H9 (cell line): ENCODE measurements at regions not wholly inside any gene's neighbourhood (a gene's known extent, or its start where the extent isn't known, plus 50 kb on each side); places are given as distances from the start of the nearest gene placed in this dataset.

Experiments used
- DNase-seq: peaks from one replicate; pipeline ENCODE4 v3.0.0-alpha.2; 2017
- H2AFZ ChIP-seq: one replicate; pipeline ENCODE4 v1.6.1; 2013; ENCODE audit warnings: mild to moderate bottlenecking, low read length, control low read depth, moderate library complexity
- H2AK5ac ChIP-seq: 2 replicates; pipeline ENCODE4 v1.6.1; 2013; ENCODE audit warnings: low read length, control low read depth, mixed read lengths; ENCODE audit not compliant: insufficient read length
- H2BK120ac ChIP-seq: one replicate; pipeline ENCODE4 v1.6.1; 2013; ENCODE audit warnings: low read depth, mild to moderate bottlenecking, low read length, control low read depth, inconsistent platforms; ENCODE audit not compliant: poor library complexity, severe bottlenecking
- H2BK12ac ChIP-seq: 2 replicates; pipeline ENCODE4 v1.6.1; 2013; ENCODE audit warnings: low read length, control low read depth, mixed read lengths, low read depth; ENCODE audit not compliant: insufficient read length
- H2BK15ac ChIP-seq: 2 replicates; pipeline ENCODE4 v1.6.1; 2013; ENCODE audit warnings: low read depth, low read length, control low read depth
- H2BK20ac ChIP-seq: one replicate; pipeline ENCODE4 v1.6.1; 2013; ENCODE audit warnings: low read depth, mild to moderate bottlenecking, low read length, control low read depth, inconsistent platforms; ENCODE audit not compliant: poor library complexity, severe bottlenecking
- H2BK5ac ChIP-seq: 2 replicates; pipeline ENCODE4 v1.6.1; 2013; ENCODE audit warnings: low read length, control low read depth, mixed read lengths; ENCODE audit not compliant: insufficient read length
- H3K14ac ChIP-seq: 2 replicates; pipeline ENCODE4 v1.6.1; 2013; ENCODE audit warnings: low read length, control low read depth; ENCODE audit not compliant: insufficient read depth
- H3K18ac ChIP-seq: 2 replicates; pipeline ENCODE4 v1.6.1; 2013; ENCODE audit warnings: low read depth, mild to moderate bottlenecking, mixed read lengths, low read length, control low read depth; ENCODE audit not compliant: insufficient read length
- H3K23ac ChIP-seq: 2 replicates; pipeline ENCODE4 v1.6.1; 2013; ENCODE audit warnings: low read length, control low read depth, mixed read lengths, low read depth; ENCODE audit not compliant: insufficient read length
- H3K23me2 ChIP-seq: 2 replicates; pipeline ENCODE4 v1.6.1; 2013; ENCODE audit warnings: low read depth, mild to moderate bottlenecking, mixed read lengths, low read length, control low read depth; ENCODE audit not compliant: insufficient read length, poor library complexity, severe bottlenecking
- H3K27ac ChIP-seq: 2 replicates; pipeline ENCODE4 v1.5.1; 2013; ENCODE audit warnings: low read length, control low read depth, mixed read lengths, low read depth; ENCODE audit not compliant: insufficient read length
- H3K27me3 ChIP-seq: 2 replicates; pipeline ENCODE4 v1.6.1; 2013; ENCODE audit warnings: low read length, control low read depth, inconsistent platforms; ENCODE audit not compliant: insufficient read depth
- H3K4ac ChIP-seq: 2 replicates; pipeline ENCODE4 v1.6.1; 2013; ENCODE audit warnings: low read depth, mild to moderate bottlenecking, control low read depth, inconsistent platforms, low read length, moderate library complexity
- H3K4me1 ChIP-seq: 2 replicates; pipeline ENCODE4 v1.6.1; 2013; ENCODE audit warnings: low read length, control low read depth, inconsistent platforms; ENCODE audit not compliant: insufficient read depth
- H3K4me2 ChIP-seq: 2 replicates; pipeline ENCODE4 v1.6.1; 2013; ENCODE audit warnings: low read length, control low read depth, mixed read lengths; ENCODE audit not compliant: insufficient read length, insufficient read depth
- H3K56ac ChIP-seq: 2 replicates; pipeline ENCODE4 v1.6.1; 2013; ENCODE audit warnings: low read depth, mild to moderate bottlenecking, mixed read lengths, low read length, control low read depth; ENCODE audit not compliant: insufficient read length
- H3K79me1 ChIP-seq: 2 replicates; pipeline ENCODE4 v1.6.1; 2013; ENCODE audit warnings: low read depth, mild to moderate bottlenecking, moderate library complexity, low read length, control low read depth, inconsistent platforms; ENCODE audit not compliant: insufficient read depth, poor library complexity, severe bottlenecking
- H3K79me2 ChIP-seq: 2 replicates; pipeline ENCODE4 v1.6.1; 2013; ENCODE audit warnings: low read length, control low read depth, inconsistent platforms; ENCODE audit not compliant: insufficient read depth
- H3K9ac ChIP-seq: 2 replicates; pipeline ENCODE4 v1.6.1; 2013; ENCODE audit warnings: low read length, control low read depth, mixed read lengths; ENCODE audit not compliant: insufficient read length; ENCODE audit errors: extremely low read depth
- H3K9me3 ChIP-seq: one replicate; pipeline ENCODE4 v1.6.1; 2013; ENCODE audit warnings: low read depth, low read length, inconsistent platforms; ENCODE audit not compliant: control insufficient read depth
- H3T11ph ChIP-seq: one replicate; pipeline ENCODE4 v1.6.1; 2013; ENCODE audit warnings: mild to moderate bottlenecking, low read length, control low read depth, inconsistent platforms
- H4K20me1 ChIP-seq: one replicate; pipeline ENCODE4 v1.6.1; 2013; ENCODE audit not compliant: control insufficient read depth, insufficient read length, insufficient read depth
- H4K5ac ChIP-seq: 2 replicates; pipeline ENCODE4 v1.6.1; 2013; ENCODE audit warnings: low read depth, mild to moderate bottlenecking, mixed read lengths, low read length, control low read depth; ENCODE audit not compliant: insufficient read length
- H4K8ac ChIP-seq: replicated peaks from 2 replicates; pipeline ENCODE4 v1.6.1; 2013; ENCODE audit warnings: low read length, control low read depth, mixed read lengths, low read depth; ENCODE audit not compliant: insufficient read length
- H4K91ac ChIP-seq: 2 replicates; pipeline ENCODE4 v1.6.1; 2013; ENCODE audit warnings: low read depth, mild to moderate bottlenecking, moderate library complexity, mixed read lengths, low read length, control low read depth; ENCODE audit not compliant: insufficient read length
- H3K27ac Mint-ChIP-seq, 3 experiments: 2 replicates in 2 of 3; 3 replicates in 1 of 3; pipeline ENCODE4 v1.8.0; 2020 to 2021; ENCODE audit warnings: mixed read lengths in 3 of 3, mild to moderate bottlenecking in 1 of 3, moderate library complexity in 1 of 3
- H3K27me3 Mint-ChIP-seq: 2 replicates; pipeline ENCODE4 v1.8.0; 2021; ENCODE audit warnings: low read depth, mild to moderate bottlenecking, moderate library complexity, mixed read lengths
- H3K36me3 Mint-ChIP-seq, 3 experiments: 2 replicates in 2 of 3; 3 replicates in 1 of 3; pipeline ENCODE4 v1.8.0; 2020 to 2021; ENCODE audit warnings: low read depth in 3 of 3, mixed read lengths in 3 of 3; ENCODE audit not compliant: insufficient read depth in 1 of 3
- H3K4me1 Mint-ChIP-seq, 2 experiments: 2 replicates each; pipeline ENCODE4 v1.8.0; 2020; ENCODE audit warnings: mixed read lengths in 2 of 2
- H3K4me3 Mint-ChIP-seq, 2 experiments: 2 replicates in 1 of 2; 3 replicates in 1 of 2; pipeline ENCODE4 v1.8.0; 2020 to 2021; ENCODE audit warnings: mild to moderate bottlenecking in 2 of 2, mixed read lengths in 2 of 2, moderate library complexity in 1 of 2
- H3K9me3 Mint-ChIP-seq, 2 experiments: 2 replicates in 1 of 2; 3 replicates in 1 of 2; pipeline ENCODE4 v1.8.0; 2020; ENCODE audit warnings: mild to moderate bottlenecking in 2 of 2, mixed read lengths in 2 of 2, moderate library complexity in 1 of 2
- WGBS: extraction: QIAGEN DNeasy Blood & Tissue Kit; methylation state at CpG from one replicate; pipeline ENCODE4 v1.1.7; 2013; ENCODE audit warnings: missing lambda C conversion rate, low lambda C conversion rate, mixed read lengths; ENCODE audit not compliant: insufficient read length; ENCODE audit errors: extremely low coverage; 5-methylcytosine and 5-hydroxymethylcytosine counted together
- TF ChIP-seq, protein P1 (sequence below): fragments of 200-600 bp; sonication (generic); conservative IDR thresholded peaks from 3 replicates; pipeline ENCODE4 v1.8.0; 2021; ENCODE audit warnings: antibody characterized with exemption, mild to moderate bottlenecking

DNA sequence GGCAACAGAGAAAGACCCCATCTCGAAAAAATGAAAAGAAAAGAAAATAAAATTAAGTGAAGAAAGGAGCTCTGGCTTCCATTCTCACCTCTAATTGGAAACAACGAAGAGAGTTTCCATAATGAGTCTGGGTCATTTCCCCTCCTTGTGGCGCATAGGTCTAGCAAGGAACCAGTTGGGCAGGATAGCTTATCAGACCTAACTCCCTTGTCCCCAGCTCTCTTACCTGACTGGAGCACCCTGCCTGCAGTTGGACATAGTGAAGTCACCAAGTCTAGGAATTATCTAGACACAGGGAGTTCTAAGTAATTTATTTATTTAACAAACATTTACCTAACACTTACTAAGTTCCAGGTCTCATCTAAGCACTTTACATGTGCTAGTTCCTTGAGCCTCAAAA is 63.0 kb upstream of the RAB4A start:
- DNase-seq = no peak
- Mint-ChIP-seq H3K9me3 (no peaks in the 10 kb centered on the region), H3K4me1 (peaks cover 24 to 27% of the 10 kb centered on the region in 2 experiments), H3K27ac (no peak overlapping the region), H3K36me3 (no peaks in the 10 kb centered on the region), H3K4me3 (no peak overlapping the region), H3K27me3 (peaks cover 2% of the 10 kb centered on the region)
- no peak overlapping the region for H4K5ac ChIP-seq
- H2AK5ac ChIP-seq = no peak overlapping the region
- no peaks in the 10 kb centered on the region for H3K9me3 ChIP-seq
- no peak overlapping the region for H3T11ph ChIP-seq
- H4K91ac ChIP-seq = no peak overlapping the region
- H3K23me2 ChIP-seq = no peaks in the 10 kb centered on the region
- no peak overlapping the region for H2BK15ac ChIP-seq
- H2AFZ ChIP-seq = no peak overlapping the region
- no peak overlapping the region for H2BK5ac ChIP-seq
- WGBS = no CpG with 5 or more reads among the region's 3 CpGs
- H3K4me1 ChIP-seq = peaks cover 4% of the 10 kb centered on the region; the same call in 1 of the 2 replicates
- no peak overlapping the region for H3K18ac ChIP-seq
- H3K23ac ChIP-seq = no peak overlapping the region
- no peaks in the 10 kb centered on the region for H3K27me3 ChIP-seq
- H3K4me2 ChIP-seq = no peak overlapping the region
- TF ChIP-seq, protein P1, sequence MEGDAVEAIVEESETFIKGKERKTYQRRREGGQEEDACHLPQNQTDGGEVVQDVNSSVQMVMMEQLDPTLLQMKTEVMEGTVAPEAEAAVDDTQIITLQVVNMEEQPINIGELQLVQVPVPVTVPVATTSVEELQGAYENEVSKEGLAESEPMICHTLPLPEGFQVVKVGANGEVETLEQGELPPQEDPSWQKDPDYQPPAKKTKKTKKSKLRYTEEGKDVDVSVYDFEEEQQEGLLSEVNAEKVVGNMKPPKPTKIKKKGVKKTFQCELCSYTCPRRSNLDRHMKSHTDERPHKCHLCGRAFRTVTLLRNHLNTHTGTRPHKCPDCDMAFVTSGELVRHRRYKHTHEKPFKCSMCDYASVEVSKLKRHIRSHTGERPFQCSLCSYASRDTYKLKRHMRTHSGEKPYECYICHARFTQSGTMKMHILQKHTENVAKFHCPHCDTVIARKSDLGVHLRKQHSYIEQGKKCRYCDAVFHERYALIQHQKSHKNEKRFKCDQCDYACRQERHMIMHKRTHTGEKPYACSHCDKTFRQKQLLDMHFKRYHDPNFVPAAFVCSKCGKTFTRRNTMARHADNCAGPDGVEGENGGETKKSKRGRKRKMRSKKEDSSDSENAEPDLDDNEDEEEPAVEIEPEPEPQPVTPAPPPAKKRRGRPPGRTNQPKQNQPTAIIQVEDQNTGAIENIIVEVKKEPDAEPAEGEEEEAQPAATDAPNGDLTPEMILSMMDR = no peak
- H4K8ac ChIP-seq = no peak overlapping the region
- H2BK20ac ChIP-seq = no peak overlapping the region
- no peak overlapping the region for H3K4ac ChIP-seq
- H3K79me2 ChIP-seq = no peaks in the 10 kb centered on the region
- no peak overlapping the region for H2BK12ac ChIP-seq
- H3K14ac ChIP-seq = no peak overlapping the region
- no peak overlapping the region for H3K56ac ChIP-seq
- H3K79me1 ChIP-seq = no peaks in the 10 kb centered on the region
- H3K27ac ChIP-seq = no peak overlapping the region
- no peak overlapping the region for H2BK120ac ChIP-seq
- no peak overlapping the region for H3K9ac ChIP-seq
- H4K20me1 ChIP-seq = no peaks in the 10 kb centered on the region
